ENCODE measurements at regions not wholly inside any gene's neighbourhood (a gene's known extent, or its start where the extent isn't known, plus 50 kb on each side); places are given as distances from the start of the nearest gene placed in this dataset.

GRCh38 chr5:2562036-2562435 lies 189.4 kb downstream of the IRX2 start:
- H3K9ac ChIP-seq (ENCODE audit: low read length): no peak overlapping the region
- H4K20me1 ChIP-seq (ENCODE audit: insufficient read depth, low read length): no peaks in the 10 kb centered on the region
- H3F3A ChIP-seq (ENCODE audit: insufficient read depth, low read length): no peaks in the 10 kb centered on the region
- H3K4me3 ChIP-seq (ENCODE audit: low read depth, low read length, poor library complexity, severe bottlenecking): no peak overlapping the region
- no peaks in the 10 kb centered on the region for H3K27me3 ChIP-seq (ENCODE audit: insufficient read depth, low read length)
- TF ChIP-seq, protein P1, sequence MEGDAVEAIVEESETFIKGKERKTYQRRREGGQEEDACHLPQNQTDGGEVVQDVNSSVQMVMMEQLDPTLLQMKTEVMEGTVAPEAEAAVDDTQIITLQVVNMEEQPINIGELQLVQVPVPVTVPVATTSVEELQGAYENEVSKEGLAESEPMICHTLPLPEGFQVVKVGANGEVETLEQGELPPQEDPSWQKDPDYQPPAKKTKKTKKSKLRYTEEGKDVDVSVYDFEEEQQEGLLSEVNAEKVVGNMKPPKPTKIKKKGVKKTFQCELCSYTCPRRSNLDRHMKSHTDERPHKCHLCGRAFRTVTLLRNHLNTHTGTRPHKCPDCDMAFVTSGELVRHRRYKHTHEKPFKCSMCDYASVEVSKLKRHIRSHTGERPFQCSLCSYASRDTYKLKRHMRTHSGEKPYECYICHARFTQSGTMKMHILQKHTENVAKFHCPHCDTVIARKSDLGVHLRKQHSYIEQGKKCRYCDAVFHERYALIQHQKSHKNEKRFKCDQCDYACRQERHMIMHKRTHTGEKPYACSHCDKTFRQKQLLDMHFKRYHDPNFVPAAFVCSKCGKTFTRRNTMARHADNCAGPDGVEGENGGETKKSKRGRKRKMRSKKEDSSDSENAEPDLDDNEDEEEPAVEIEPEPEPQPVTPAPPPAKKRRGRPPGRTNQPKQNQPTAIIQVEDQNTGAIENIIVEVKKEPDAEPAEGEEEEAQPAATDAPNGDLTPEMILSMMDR (IDR thresholded peaks at IDR 0.05; ENCODE audit: low read length): no peak
- TF ChIP-seq EZH2 (IDR thresholded peaks at IDR 0.05; ENCODE audit: borderline replicate concordance, low read length): no peak
- no peaks in the 10 kb centered on the region for H3K36me3 ChIP-seq (ENCODE audit: insufficient read depth, low read length)
- no peaks in the 10 kb centered on the region for H3K9me2 ChIP-seq (ENCODE audit: low read depth, low read length)
- no peak overlapping the region for H3K4me2 ChIP-seq (ENCODE audit: low read length)
- H3K79me2 ChIP-seq (ENCODE audit: insufficient read depth, low read length): no peaks in the 10 kb centered on the region
- no peak overlapping the region for H3K27ac ChIP-seq (ENCODE audit: low read depth, low read length, poor library complexity, severe bottlenecking)
- H2AFZ ChIP-seq (ENCODE audit: low read length): no peak overlapping the region
- no peaks in the 10 kb centered on the region for H3K9me3 ChIP-seq (ENCODE audit: low read length)
- no peaks in the 10 kb centered on the region for H3K4me1 ChIP-seq (ENCODE audit: insufficient read depth, low read length, severe bottlenecking)

GRCh38 chr5:2560435-2560834 lies 191.0 kb downstream of the IRX2 start:
- Histone ChIP-seq H3K27me3 (ENCODE audit: insufficient read depth, low read length) (no peaks in the 10 kb centered on the region), H3K36me3 (ENCODE audit: insufficient read depth, low read length) (no peaks in the 10 kb centered on the region), H3F3A (ENCODE audit: insufficient read depth, low read length) (no peaks in the 10 kb centered on the region), H3K4me1 (ENCODE audit: insufficient read depth, low read length, severe bottlenecking) (no peaks in the 10 kb centered on the region), H3K27ac (ENCODE audit: low read depth, low read length, poor library complexity, severe bottlenecking) (no peak overlapping the region), H3K4me2 (ENCODE audit: low read length) (no peak overlapping the region), H3K9me3 (ENCODE audit: low read length) (no peaks in the 10 kb centered on the region), H2AFZ (ENCODE audit: low read length) (no peak overlapping the region), H4K20me1 (ENCODE audit: insufficient read depth, low read length) (no peaks in the 10 kb centered on the region), H3K79me2 (ENCODE audit: insufficient read depth, low read length) (no peaks in the 10 kb centered on the region), H3K9ac (ENCODE audit: low read length) (no peak overlapping the region), H3K9me2 (ENCODE audit: low read depth, low read length) (no peaks in the 10 kb centered on the region), H3K4me3 (ENCODE audit: low read depth, low read length, poor library complexity, severe bottlenecking) (no peak overlapping the region)
- TF ChIP-seq, protein P1 (IDR thresholded peaks at IDR 0.05; ENCODE audit: low read length): no peak

DNA sequence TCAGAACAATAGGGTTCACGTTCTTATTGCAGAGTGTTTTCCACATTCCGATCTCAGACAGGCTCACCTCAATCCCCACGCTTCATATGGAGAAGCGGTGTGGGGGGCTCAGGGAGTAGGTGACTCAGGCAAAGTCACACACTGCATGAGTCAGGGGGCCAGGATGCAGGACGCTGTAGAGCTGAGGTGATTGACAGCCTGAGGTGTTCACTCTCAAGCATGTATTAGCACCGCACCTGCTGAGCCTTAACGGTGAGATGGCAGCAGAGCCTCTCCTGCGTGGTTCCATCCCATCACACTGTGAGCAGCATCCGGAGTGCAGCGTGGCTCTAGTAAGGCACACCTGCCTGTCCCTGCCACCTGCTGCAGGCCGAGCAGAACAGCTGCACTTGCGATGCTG lies 194.0 kb downstream of the IRX2 start:
- H3K36me3 ChIP-seq (ENCODE audit: insufficient read depth, low read length): no peaks in the 10 kb centered on the region
- H2AFZ ChIP-seq (ENCODE audit: low read length): no peak overlapping the region
- peaks cover 3% of the 10 kb centered on the region; the same call in 1 of the 2 replicates for H3K9me3 ChIP-seq (ENCODE audit: low read length)
- no peaks in the 10 kb centered on the region for H3F3A ChIP-seq (ENCODE audit: insufficient read depth, low read length)
- no peak overlapping the region for H3K4me3 ChIP-seq (ENCODE audit: low read depth, low read length, poor library complexity, severe bottlenecking)
- H3K9ac ChIP-seq (ENCODE audit: low read length): no peak overlapping the region
- no peak overlapping the region for H3K27ac ChIP-seq (ENCODE audit: low read depth, low read length, poor library complexity, severe bottlenecking)
- no peaks in the 10 kb centered on the region for H4K20me1 ChIP-seq (ENCODE audit: insufficient read depth, low read length)
- no peaks in the 10 kb centered on the region for H3K79me2 ChIP-seq (ENCODE audit: insufficient read depth, low read length)
- TF ChIP-seq, protein P1 (IDR thresholded peaks at IDR 0.05; ENCODE audit: low read length): no peak
- TF ChIP-seq EZH2 (IDR thresholded peaks at IDR 0.05; ENCODE audit: borderline replicate concordance, low read length): no peak
- H3K4me2 ChIP-seq (ENCODE audit: low read length): no peak overlapping the region
- H3K9me2 ChIP-seq (ENCODE audit: low read depth, low read length): no peaks in the 10 kb centered on the region
- no peaks in the 10 kb centered on the region for H3K4me1 ChIP-seq (ENCODE audit: insufficient read depth, low read length, severe bottlenecking)
- no peaks in the 10 kb centered on the region for H3K27me3 ChIP-seq (ENCODE audit: insufficient read depth, low read length)

All from OCI-LY1 (cell line).